Endothelial cell of umbilical vein (primary cell): ENCODE measurements at regions not wholly inside any gene's neighbourhood (a gene's known extent, or its start where the extent isn't known, plus 50 kb on each side); places are given as distances from the start of the nearest gene placed in this dataset.

Source experiments
- BruUV-seq: library from RNA; stranded (reverse); fragments of 400-500 nt; replicated peaks from 2 replicates; lab custom pipeline; 2021; lab: Mats Ljungman, UMichigan
- CTCF ChIA-PET: fragments of 300-600, 350-600 bp; sonication (Branson Sonifier 250); formaldehyde crosslinking; loops from one replicate; lab custom pipeline; 2021; ENCODE audit warnings: antibody characterized with exemption, inconsistent platforms; lab: Charles Lee
- POLR2A ChIA-PET: fragments of 300-600, 350-600 bp; sonication (Branson Sonifier 250); formaldehyde crosslinking; loops from one replicate; lab custom pipeline; 2021; ENCODE audit warnings: antibody characterized with exemption, inconsistent platforms; lab: Charles Lee
- DNase-seq: peaks from one replicate; pipeline ENCODE4 v3.0.0-alpha.2; 2011; ENCODE audit warnings: low read depth, low spot score
- FAIRE-seq: peaks from 2 replicates; lab custom pipeline; 2011; peaks lifted over from hg19 to GRCh38; lab: Jason Lieb, UNC
- H2AFZ ChIP-seq: 2 replicates; pipeline ENCODE4 v1.6.0; 2012; ENCODE audit warnings: low read depth, low read length, control low read depth, inconsistent platforms
- H3K27ac ChIP-seq: 2 replicates; pipeline ENCODE4 v1.5.1; 2011; ENCODE audit warnings: low read depth, mild to moderate bottlenecking, control low read depth, low read length, moderate library complexity; ENCODE audit not compliant: insufficient read depth
- H3K27me3 ChIP-seq, 2 experiments: 2 replicates each; pipeline versions ENCODE4 v1.6.0 to v1.6.1; 2011; ENCODE audit warnings: low read length in 2 of 2, mixed read lengths in 1 of 2; ENCODE audit not compliant: control insufficient read depth in 2 of 2, insufficient read depth in 2 of 2
- H3K36me3 ChIP-seq, 2 experiments: 2 replicates in 1 of 2; 3 replicates in 1 of 2; pipeline ENCODE4 v1.5.1; 2011; ENCODE audit warnings: low read length in 2 of 2, mild to moderate bottlenecking in 1 of 2, moderate library complexity in 1 of 2; ENCODE audit not compliant: control insufficient read depth in 2 of 2, insufficient read depth in 2 of 2; ENCODE audit errors: extremely low read depth in 1 of 2
- H3K4me1 ChIP-seq: 3 replicates; pipeline ENCODE4 v1.5.1; 2011; ENCODE audit warnings: mild to moderate bottlenecking, low read length; ENCODE audit not compliant: control insufficient read depth, insufficient read depth; ENCODE audit errors: extremely low read depth
- H3K4me2 ChIP-seq: 2 replicates; pipeline ENCODE4 v1.6.1; 2011; ENCODE audit warnings: low read length, control low read depth, mixed read lengths; ENCODE audit not compliant: insufficient read depth
- H3K4me3 ChIP-seq, 3 experiments: fragments of 200-600 bp in 1 of 3; sonication (generic), shearing (Covaris generic) in 1 of 3; replicated peaks in 1 of 3; 2 replicates each; pipeline ENCODE4 v1.5.1; 2011 to 2016; ENCODE audit warnings: control low read depth in 3 of 3, low read length in 3 of 3, mild to moderate bottlenecking in 2 of 3, inconsistent platforms in 1 of 3, low read depth in 1 of 3, moderate library complexity in 1 of 3; ENCODE audit not compliant: insufficient read depth in 1 of 3
- H3K79me2 ChIP-seq: 2 replicates; pipeline ENCODE4 v1.6.0; 2012; ENCODE audit warnings: low read length, inconsistent platforms; ENCODE audit not compliant: control insufficient read depth, insufficient read depth
- H3K9ac ChIP-seq: replicated peaks from 2 replicates; pipeline ENCODE3; 2011; ENCODE audit warnings: low read length, control low read depth; ENCODE audit not compliant: insufficient read depth; ENCODE audit errors: extremely low read depth
- H3K9me1 ChIP-seq: replicated peaks from 3 replicates; pipeline ENCODE4 v1.6.0; 2011; ENCODE audit warnings: mild to moderate bottlenecking, low read length; ENCODE audit not compliant: control insufficient read depth, insufficient read depth; ENCODE audit errors: extremely low read depth
- H3K9me3 ChIP-seq: replicated peaks from 2 replicates; pipeline ENCODE4 v1.5.1; 2012; ENCODE audit warnings: low read length, inconsistent platforms; ENCODE audit not compliant: control insufficient read depth, insufficient read depth
- H4K20me1 ChIP-seq: replicated peaks from 2 replicates; pipeline ENCODE3; 2011; ENCODE audit warnings: mild to moderate bottlenecking, low read length; ENCODE audit not compliant: control insufficient read depth, insufficient read depth; ENCODE audit errors: extremely low read depth
- CTCF ChIP-seq, 2 donors: IDR thresholded peaks; 1 replicate in 1 of 2; 2 replicates in 1 of 2; pipeline ENCODE4 v1.5.1; 2011; ENCODE audit warnings: low read length in 2 of 2, mild to moderate bottlenecking in 2 of 2, moderate library complexity in 2 of 2, control low read depth in 1 of 2, inconsistent platforms in 1 of 2, low read depth in 1 of 2; ENCODE audit not compliant: insufficient read depth in 1 of 2; ENCODE audit errors: extremely low read depth in 1 of 2
- EZH2 ChIP-seq: IDR thresholded peaks from 2 replicates; pipeline ENCODE4 v1.6.1; 2012; ENCODE audit warnings: borderline replicate concordance, low read depth, mild to moderate bottlenecking, moderate library complexity, low read length, inconsistent platforms; ENCODE audit not compliant: severe bottlenecking
- FOS ChIP-seq: IDR thresholded peaks from 2 replicates; pipeline ENCODE4 v1.6.1; 2011; ENCODE audit warnings: mild to moderate bottlenecking, low read length, moderate library complexity, borderline replicate concordance; ENCODE audit not compliant: insufficient read depth
- GATA2 ChIP-seq: IDR thresholded peaks from 2 replicates; pipeline ENCODE4 v1.7.0; 2011; ENCODE audit warnings: low read depth, mild to moderate bottlenecking, moderate library complexity, mixed read lengths, low read length; ENCODE audit not compliant: insufficient read length, insufficient read depth
- JUN ChIP-seq: IDR thresholded peaks from 2 replicates; pipeline ENCODE4 v1.6.1; 2011; ENCODE audit warnings: borderline replicate concordance, low read depth; ENCODE audit not compliant: insufficient read length, insufficient read depth
- MAX ChIP-seq: IDR thresholded peaks from 2 replicates; pipeline ENCODE4 v1.6.1; 2011; ENCODE audit not compliant: insufficient read depth, insufficient read length
- MYC ChIP-seq: IDR thresholded peaks from one replicate; pipeline ENCODE4 v1.6.1; 2011; ENCODE audit warnings: mild to moderate bottlenecking, low read depth, low read length
- POLR2A ChIP-seq: IDR thresholded peaks from 2 replicates; pipeline ENCODE4 v1.6.1; 2012; ENCODE audit warnings: low read depth, mild to moderate bottlenecking, control low read depth, low read length
- POLR2AphosphoS5 ChIP-seq: IDR thresholded peaks from 2 replicates; pipeline ENCODE4 v1.6.1; 2012; ENCODE audit warnings: low read depth, mild to moderate bottlenecking, control low read depth, low read length, moderate library complexity; ENCODE audit not compliant: insufficient read depth
- dilution Hi-C: fragments of 300-500 bp; cut with MboI; formaldehyde crosslinking; loops from one replicate; pipeline ENCODE4 v1.15.0; 2019; ENCODE audit warnings: low sequenced_read_pairs; ENCODE audit not compliant: extremely low pct_ligation_motif_present
- intact Hi-C: fragments of 100-400 bp; cut with micrococcal nuclease; formaldehyde crosslinking; loops from one replicate; pipeline ENCODE4 v1.10.0; 2022

- ChIA-PET POLR2A (no interaction called here), CTCF (no interaction called here)
- Histone ChIP-seq H3K9me3 (no peaks in the 10 kb centered on the region), H3K4me3 (no peak overlapping the region), H3K36me3 (no peaks in the 10 kb centered on the region), H3K4me1 (no peaks in the 10 kb centered on the region), H2AFZ (no peak overlapping the region), H4K20me1 (no peaks in the 10 kb centered on the region), H3K9me1 (no peaks in the 10 kb centered on the region), H3K27me3 (peaks cover 0 to 2% of the 10 kb centered on the region in 2 experiments), H3K9ac (no peak overlapping the region), H3K27ac (no peak overlapping the region), H3K79me2 (no peaks in the 10 kb centered on the region), H3K4me2 (no peak overlapping the region)
- peak; percentile 90 for FAIRE-seq
- intact Hi-C loops, result no loop called here
- peak; percentile 80 for DNase-seq
- BruUV-seq, result no TSS peak
- dilution Hi-C loops, result no loop called here
- TF ChIP-seq FOS (peak; percentile 83), POLR2AphosphoS5 (no peak), POLR2A (no peak), GATA2 (no peak), JUN (peak; percentile 56), MAX (no peak), MYC (no peak), CTCF (IDR thresholded peaks at IDR 0.05; ENCODE audit: extremely low read depth in 1 of 2, insufficient read depth in 1 of 2, low read depth in 1 of 2, low read length in 2 of 2) (no peak), EZH2 (no peak)
Measured at GRCh38 chr3:148158210-148158609, 539.5 kb upstream of the AGTR1 start.
